ENCODE measurements at regions not wholly inside any gene's neighbourhood (a gene's known extent, or its start where the extent isn't known, plus 50 kb on each side); places are given as distances from the start of the nearest gene placed in this dataset.
"Not testable (repeated sequence)": the region's sequence is repeated elsewhere in the genome, so short reads cannot be mapped to it uniquely, and the experiment has no call there.

GRCh38 chr22:25495285-25495684, 69.2 kb upstream of the GRK3 start:
- H3K4me1 ChIP-seq: peaks cover 0 to 8% (median 0%) of the 10 kb centered on the region in 3 donors
- no peaks in the 10 kb centered on the region for H3K27me3 ChIP-seq
- no peak overlapping the region for H3K27ac ChIP-seq
- H3K9me3 ChIP-seq: no peaks in the 10 kb centered on the region
- H3K36me3 ChIP-seq: no peaks in the 10 kb centered on the region
- TF ChIP-seq CTCF (IDR thresholded peaks at IDR 0.05) (no peak), POLR2AphosphoS5 (IDR thresholded peaks at IDR 0.05) (no peak), POLR2A (IDR thresholded peaks at IDR 0.05) (no peak), EP300 (IDR thresholded peaks at IDR 0.05) (no peak)
- WGBS, 2 donors (ENCODE audit: low coverage in 1 of 2): 100% methylated on average over 1 of the region's 1 CpG; no CpG with 5 or more reads in 1 of the 2 donors
- no peak for ATAC-seq
- H3K4me3 ChIP-seq: no peak overlapping the region

- H3K4me1 ChIP-seq: peaks cover 0 to 8% (median 0%) of the 10 kb centered on the region in 3 donors
- no peak for TF ChIP-seq EP300 (IDR thresholded peaks at IDR 0.05)
- TF ChIP-seq CTCF (IDR thresholded peaks at IDR 0.05): no peak
- no peak for TF ChIP-seq POLR2AphosphoS5 (IDR thresholded peaks at IDR 0.05)
- H3K4me3 ChIP-seq: no peak overlapping the region
- ATAC-seq: no peak
- no peaks in the 10 kb centered on the region for H3K27me3 ChIP-seq
- H3K27ac ChIP-seq: no peak overlapping the region
- WGBS, 2 donors (ENCODE audit: low coverage in 1 of 2): 49 to 61% methylated on average over 4 of the region's 4 CpGs
- H3K9me3 ChIP-seq: no peaks in the 10 kb centered on the region
- no peaks in the 10 kb centered on the region for H3K36me3 ChIP-seq
Measured at GRCh38 chr22:25496396-25497064, 67.9 kb upstream of the GRK3 start.

GRCh38 chr22:25497181-25497641, 67.3 kb upstream of the GRK3 start:
- no peak for ATAC-seq
- 57 to 67% methylated on average over 1 of the region's 2 CpGs for WGBS, 2 donors (ENCODE audit: low coverage in 1 of 2)

GRCh38 chr22:25497716-25498115, 66.8 kb upstream of the GRK3 start:
- Histone ChIP-seq H3K4me1 (peaks cover 0 to 8% (median 0%) of the 10 kb centered on the region in 3 donors), H3K27me3 (no peaks in the 10 kb centered on the region), H3K9me3 (no peaks in the 10 kb centered on the region), H3K4me3 (no peak overlapping the region), H3K36me3 (no peaks in the 10 kb centered on the region), H3K27ac (no peak overlapping the region)
- ATAC-seq: no peak
- WGBS, 2 donors (ENCODE audit: low coverage in 1 of 2): 84 to 92% methylated on average over 2 of the region's 2 CpGs
- TF ChIP-seq EP300 (IDR thresholded peaks at IDR 0.05) (no peak), CTCF (IDR thresholded peaks at IDR 0.05) (no peak), POLR2AphosphoS5 (IDR thresholded peaks at IDR 0.05) (no peak), POLR2A (IDR thresholded peaks at IDR 0.05) (no peak)

More at GRCh38 chr22:25497181-25497641, 67.3 kb upstream of the GRK3 start:
- H3K9me3 ChIP-seq: no peaks in the 10 kb centered on the region
- H3K27ac ChIP-seq: no peak overlapping the region
- H3K4me3 ChIP-seq: no peak overlapping the region
- H3K4me1 ChIP-seq: peaks cover 0 to 8% (median 0%) of the 10 kb centered on the region in 3 donors
- no peaks in the 10 kb centered on the region for H3K36me3 ChIP-seq
- TF ChIP-seq POLR2AphosphoS5 (IDR thresholded peaks at IDR 0.05) (no peak), CTCF (IDR thresholded peaks at IDR 0.05) (no peak), EP300 (IDR thresholded peaks at IDR 0.05) (no peak), POLR2A (IDR thresholded peaks at IDR 0.05) (no peak)
- H3K27me3 ChIP-seq: no peaks in the 10 kb centered on the region

GRCh38 chr22:25500671-25501070, 63.8 kb upstream of the GRK3 start:
- H3K36me3 ChIP-seq, H3K9me3 ChIP-seq, H3K27ac ChIP-seq, ATAC-seq, H3K4me3 ChIP-seq, H3K4me1 ChIP-seq, H3K27me3 ChIP-seq: not testable (repeated sequence)
- WGBS, 2 donors (ENCODE audit: low coverage in 1 of 2): 72 to 90% methylated on average over 3 of the region's 3 CpGs

- no CpG with 5 or more reads among the region's 1 CpG for WGBS, 2 donors (ENCODE audit: low coverage in 1 of 2)
- ATAC-seq, H3K4me1 ChIP-seq, H3K4me3 ChIP-seq, H3K27me3 ChIP-seq, H3K27ac ChIP-seq, H3K9me3 ChIP-seq, H3K36me3 ChIP-seq: not testable (repeated sequence)
Measured at GRCh38 chr22:25504017-25504416, 60.5 kb upstream of the GRK3 start.

All from gastroesophageal sphincter (tissue), 4 donors.